ENCODE measurements at regions not wholly inside any gene's neighbourhood (a gene's known extent, or its start where the extent isn't known, plus 50 kb on each side); places are given as distances from the start of the nearest gene placed in this dataset.
"Not testable (repeated sequence)": the region's sequence is repeated elsewhere in the genome, so short reads cannot be mapped to it uniquely, and the experiment has no call there.

- no peak for DNase-seq (ENCODE audit: low spot score)
These were observed 152.6 kb upstream of the SMLR1 start for GRCh38 chr6:130674604-130675003.

- DNase-seq (ENCODE audit: low spot score) = no peak
These were observed 152.1 kb upstream of the SMLR1 start for GRCh38 chr6:130675072-130675471.

GRCh38 chr6:130676077-130676772, 151.0 kb upstream of the SMLR1 start:
- no peak for DNase-seq (ENCODE audit: low spot score)

- no peak for DNase-seq (ENCODE audit: low spot score)
These were observed 150.4 kb upstream of the SMLR1 start for GRCh38 chr6:130676773-130677144.

GRCh38 chr6:130677312-130677711, 149.9 kb upstream of the SMLR1 start:
- DNase-seq (ENCODE audit: low spot score) = no peak

GRCh38 chr6:130677766-130678165, 149.4 kb upstream of the SMLR1 start:
- DNase-seq (ENCODE audit: low spot score) = no peak

- DNase-seq (ENCODE audit: low spot score) = no peak
These were observed 147.5 kb upstream of the SMLR1 start for GRCh38 chr6:130679684-130680083.

- no peak for DNase-seq (ENCODE audit: low spot score)
These were observed 147.1 kb upstream of the SMLR1 start for GRCh38 chr6:130680116-130680515.

- DNase-seq (ENCODE audit: low spot score) = no peak
These were observed 146.2 kb upstream of the SMLR1 start for GRCh38 chr6:130681028-130681427.

- no peak for DNase-seq (ENCODE audit: low spot score)
These were observed 145.1 kb upstream of the SMLR1 start for GRCh38 chr6:130682066-130682465.

- DNase-seq (ENCODE audit: low spot score) = no peak
These were observed 143.3 kb upstream of the SMLR1 start for GRCh38 chr6:130683761-130684517.

- no peak for DNase-seq (ENCODE audit: low spot score)
These were observed 134.5 kb upstream of the SMLR1 start for GRCh38 chr6:130692659-130693058.

- no peak for DNase-seq (ENCODE audit: low spot score)
These were observed 133.3 kb upstream of the SMLR1 start for GRCh38 chr6:130693944-130694343.

GRCh38 chr6:130694606-130695005, 132.6 kb upstream of the SMLR1 start:
- DNase-seq (ENCODE audit: low spot score) = no peak

GRCh38 chr6:130696806-130697205, 130.4 kb upstream of the SMLR1 start:
- no peak for DNase-seq (ENCODE audit: low spot score)

- DNase-seq (ENCODE audit: low spot score) = no peak
These were observed 129.8 kb upstream of the SMLR1 start for GRCh38 chr6:130697271-130697994.

- peak; percentile 37 for DNase-seq (ENCODE audit: low spot score)
These were observed 129.1 kb upstream of the SMLR1 start for GRCh38 chr6:130697995-130698535.

GRCh38 chr6:130699742-130700141, 127.5 kb upstream of the SMLR1 start:
- DNase-seq (ENCODE audit: low spot score) = no peak

- no peak for DNase-seq (ENCODE audit: low spot score)
These were observed 126.8 kb upstream of the SMLR1 start for GRCh38 chr6:130700397-130700796.

GRCh38 chr6:130708338-130708737, 118.9 kb upstream of the SMLR1 start:
- DNase-seq (ENCODE audit: low spot score) = no peak

GRCh38 chr6:130711641-130712040, 115.6 kb upstream of the SMLR1 start:
- DNase-seq (ENCODE audit: low spot score) = not testable (repeated sequence)

- DNase-seq (ENCODE audit: low spot score) = no peak
These were observed 114.1 kb upstream of the SMLR1 start for GRCh38 chr6:130713144-130713543.

GRCh38 chr6:130715058-130715457, 112.1 kb upstream of the SMLR1 start:
- DNase-seq (ENCODE audit: low spot score) = no peak

All from HuH-7 (cell line).